ENCODE measurements at regions not wholly inside any gene's neighbourhood (a gene's known extent, or its start where the extent isn't known, plus 50 kb on each side); places are given as distances from the start of the nearest gene placed in this dataset.
"Not testable (repeated sequence)": the region's sequence is repeated elsewhere in the genome, so short reads cannot be mapped to it uniquely, and the experiment has no call there.

GRCh38 chr5:152688561-152689249 is 283.6 kb upstream of the NMUR2 start:
- DNase-seq (ENCODE audit: low read depth in 2 of 2): peak in 1 of 2 donors; percentile 12

- no peak for DNase-seq (ENCODE audit: low read depth in 2 of 2)
These were observed 284.2 kb upstream of the NMUR2 start for GRCh38 chr5:152689250-152689711.

- no peak for DNase-seq (ENCODE audit: low read depth in 2 of 2)
These were observed 289.2 kb upstream of the NMUR2 start for GRCh38 chr5:152694231-152694630.

GRCh38 chr5:152701305-152701949 is 296.3 kb upstream of the NMUR2 start:
- no peak for DNase-seq (ENCODE audit: low read depth in 2 of 2)

- no peak for DNase-seq (ENCODE audit: low read depth in 2 of 2)
These were observed 299.2 kb upstream of the NMUR2 start for GRCh38 chr5:152704286-152704685.

- no peak for DNase-seq (ENCODE audit: low read depth in 2 of 2)
These were observed 306.8 kb upstream of the NMUR2 start for GRCh38 chr5:152711801-152712388.

GRCh38 chr5:152717393-152717792 is 312.3 kb upstream of the NMUR2 start:
- DNase-seq (ENCODE audit: low read depth in 2 of 2): no peak

GRCh38 chr5:152723482-152723881 is 318.4 kb upstream of the NMUR2 start:
- no peak for DNase-seq (ENCODE audit: low read depth in 2 of 2)

- DNase-seq (ENCODE audit: low read depth in 2 of 2): no peak
These were observed 325.1 kb upstream of the NMUR2 start for GRCh38 chr5:152730176-152730575.

- DNase-seq (ENCODE audit: low read depth in 2 of 2): no peak
These were observed 331.8 kb upstream of the NMUR2 start for GRCh38 chr5:152736906-152737305.

GRCh38 chr5:152739916-152740315 is 334.8 kb upstream of the NMUR2 start:
- no peak for DNase-seq (ENCODE audit: low read depth in 2 of 2)

- DNase-seq (ENCODE audit: low read depth in 2 of 2): not testable (repeated sequence)
These were observed 336.0 kb upstream of the NMUR2 start for GRCh38 chr5:152741126-152741525.

GRCh38 chr5:152787709-152788217 is 382.7 kb upstream of the NMUR2 start:
- not testable (repeated sequence) for DNase-seq (ENCODE audit: low read depth in 2 of 2)

- DNase-seq (ENCODE audit: low read depth in 2 of 2): no peak
These were observed 396.8 kb upstream of the NMUR2 start for GRCh38 chr5:152801886-152802285.

- no peak for DNase-seq (ENCODE audit: low read depth in 2 of 2)
These were observed 399.1 kb upstream of the NMUR2 start for GRCh38 chr5:152804179-152804578.

- DNase-seq (ENCODE audit: low read depth in 2 of 2): no peak
These were observed 406.9 kb upstream of the NMUR2 start for GRCh38 chr5:152811988-152812387.

GRCh38 chr5:152813526-152813925 is 408.4 kb upstream of the NMUR2 start:
- DNase-seq (ENCODE audit: low read depth in 2 of 2): no peak

GRCh38 chr5:152819891-152820290 is 414.8 kb upstream of the NMUR2 start:
- no peak for DNase-seq (ENCODE audit: low read depth in 2 of 2)

- DNase-seq (ENCODE audit: low read depth in 2 of 2): no peak
These were observed 419.2 kb upstream of the NMUR2 start for GRCh38 chr5:152824316-152824715.

GRCh38 chr5:152838241-152838786 is 433.2 kb upstream of the NMUR2 start:
- DNase-seq (ENCODE audit: low read depth in 2 of 2): no peak

- DNase-seq (ENCODE audit: low read depth in 2 of 2): no peak
These were observed 439.6 kb upstream of the NMUR2 start for GRCh38 chr5:152844713-152845112.

GRCh38 chr5:152853361-152853760 is 448.3 kb upstream of the NMUR2 start:
- no peak for DNase-seq (ENCODE audit: low read depth in 2 of 2)

Measured in lung microvascular endothelial cell (primary cell).